GM23338 (cell line): ENCODE measurements at regions not wholly inside any gene's neighbourhood (a gene's known extent, or its start where the extent isn't known, plus 50 kb on each side); places are given as distances from the start of the nearest gene placed in this dataset.

Experiments
- EZH2 ChIP-seq: fragments of 200-600 bp; sonication (generic); IDR thresholded peaks from one replicate; pipeline ENCODE4 v1.8.0; 2017; ENCODE audit warnings: antibody characterized with exemption, mild to moderate bottlenecking, low read depth; ENCODE audit not compliant: unreplicated experiment
- EZH2phosphoT487 ChIP-seq: fragments of 200-600 bp; sonication (generic); IDR thresholded peaks from one replicate; pipeline ENCODE4 v1.8.1; 2018; ENCODE audit warnings: antibody characterized with exemption; ENCODE audit not compliant: unreplicated experiment
- POLR2AphosphoS5 ChIP-seq: IDR thresholded peaks from 2 replicates; pipeline ENCODE4 v1.6.1; 2016; ENCODE audit warnings: antibody characterized with exemption, low read depth
- STAT1 ChIP-seq: IDR thresholded peaks from one replicate; pipeline ENCODE4 v1.6.1; 2016; ENCODE audit warnings: antibody characterized with exemption; ENCODE audit not compliant: unreplicated experiment
- TF ChIP-seq, protein P1 (sequence below), 2 experiments: fragments of 200-600 bp in 1 of 2; sonication (generic) in 1 of 2; conservative IDR thresholded peaks; 2 replicates each; pipeline versions ENCODE4 v1.5.1 to v1.6.1; 2016 to 2017; ENCODE audit warnings: antibody characterized with exemption in 2 of 2, low read depth in 2 of 2, mild to moderate bottlenecking in 2 of 2, moderate library complexity in 1 of 2
- TF ChIP-seq, protein P2 (sequence below): IDR thresholded peaks from one replicate; pipeline ENCODE4 v1.6.1; 2018; ENCODE audit warnings: antibody characterized with exemption; ENCODE audit not compliant: unreplicated experiment

DNA sequence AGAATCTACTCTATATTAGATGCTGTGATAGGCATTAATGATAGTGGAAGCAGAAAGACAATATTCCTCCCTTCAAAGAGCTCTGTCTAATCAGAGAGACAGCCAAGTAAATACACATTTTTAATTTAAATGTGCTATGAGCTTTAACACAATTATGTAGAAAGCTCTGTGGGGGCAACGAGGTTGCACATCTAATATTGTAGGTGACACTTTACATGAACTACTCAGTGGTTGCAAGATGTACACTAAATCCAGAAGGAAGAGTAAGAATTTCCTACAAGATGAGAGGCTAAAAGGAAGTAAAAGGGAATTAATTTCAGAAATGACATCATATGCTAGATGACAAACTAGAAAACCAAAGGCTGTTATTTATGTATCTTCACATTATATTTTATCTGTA lies 120.9 kb downstream of the SPCS3 start:
- TF ChIP-seq, protein P1, sequence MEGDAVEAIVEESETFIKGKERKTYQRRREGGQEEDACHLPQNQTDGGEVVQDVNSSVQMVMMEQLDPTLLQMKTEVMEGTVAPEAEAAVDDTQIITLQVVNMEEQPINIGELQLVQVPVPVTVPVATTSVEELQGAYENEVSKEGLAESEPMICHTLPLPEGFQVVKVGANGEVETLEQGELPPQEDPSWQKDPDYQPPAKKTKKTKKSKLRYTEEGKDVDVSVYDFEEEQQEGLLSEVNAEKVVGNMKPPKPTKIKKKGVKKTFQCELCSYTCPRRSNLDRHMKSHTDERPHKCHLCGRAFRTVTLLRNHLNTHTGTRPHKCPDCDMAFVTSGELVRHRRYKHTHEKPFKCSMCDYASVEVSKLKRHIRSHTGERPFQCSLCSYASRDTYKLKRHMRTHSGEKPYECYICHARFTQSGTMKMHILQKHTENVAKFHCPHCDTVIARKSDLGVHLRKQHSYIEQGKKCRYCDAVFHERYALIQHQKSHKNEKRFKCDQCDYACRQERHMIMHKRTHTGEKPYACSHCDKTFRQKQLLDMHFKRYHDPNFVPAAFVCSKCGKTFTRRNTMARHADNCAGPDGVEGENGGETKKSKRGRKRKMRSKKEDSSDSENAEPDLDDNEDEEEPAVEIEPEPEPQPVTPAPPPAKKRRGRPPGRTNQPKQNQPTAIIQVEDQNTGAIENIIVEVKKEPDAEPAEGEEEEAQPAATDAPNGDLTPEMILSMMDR (conservative IDR thresholded peaks at IDR 0.05; ENCODE audit: low read depth in 2 of 2): no peak
- TF ChIP-seq EZH2phosphoT487 (no peak), EZH2 (no peak), STAT1 (no peak), POLR2AphosphoS5 (no peak)
- TF ChIP-seq, protein P2, sequence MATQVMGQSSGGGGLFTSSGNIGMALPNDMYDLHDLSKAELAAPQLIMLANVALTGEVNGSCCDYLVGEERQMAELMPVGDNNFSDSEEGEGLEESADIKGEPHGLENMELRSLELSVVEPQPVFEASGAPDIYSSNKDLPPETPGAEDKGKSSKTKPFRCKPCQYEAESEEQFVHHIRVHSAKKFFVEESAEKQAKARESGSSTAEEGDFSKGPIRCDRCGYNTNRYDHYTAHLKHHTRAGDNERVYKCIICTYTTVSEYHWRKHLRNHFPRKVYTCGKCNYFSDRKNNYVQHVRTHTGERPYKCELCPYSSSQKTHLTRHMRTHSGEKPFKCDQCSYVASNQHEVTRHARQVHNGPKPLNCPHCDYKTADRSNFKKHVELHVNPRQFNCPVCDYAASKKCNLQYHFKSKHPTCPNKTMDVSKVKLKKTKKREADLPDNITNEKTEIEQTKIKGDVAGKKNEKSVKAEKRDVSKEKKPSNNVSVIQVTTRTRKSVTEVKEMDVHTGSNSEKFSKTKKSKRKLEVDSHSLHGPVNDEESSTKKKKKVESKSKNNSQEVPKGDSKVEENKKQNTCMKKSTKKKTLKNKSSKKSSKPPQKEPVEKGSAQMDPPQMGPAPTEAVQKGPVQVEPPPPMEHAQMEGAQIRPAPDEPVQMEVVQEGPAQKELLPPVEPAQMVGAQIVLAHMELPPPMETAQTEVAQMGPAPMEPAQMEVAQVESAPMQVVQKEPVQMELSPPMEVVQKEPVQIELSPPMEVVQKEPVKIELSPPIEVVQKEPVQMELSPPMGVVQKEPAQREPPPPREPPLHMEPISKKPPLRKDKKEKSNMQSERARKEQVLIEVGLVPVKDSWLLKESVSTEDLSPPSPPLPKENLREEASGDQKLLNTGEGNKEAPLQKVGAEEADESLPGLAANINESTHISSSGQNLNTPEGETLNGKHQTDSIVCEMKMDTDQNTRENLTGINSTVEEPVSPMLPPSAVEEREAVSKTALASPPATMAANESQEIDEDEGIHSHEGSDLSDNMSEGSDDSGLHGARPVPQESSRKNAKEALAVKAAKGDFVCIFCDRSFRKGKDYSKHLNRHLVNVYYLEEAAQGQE: no peak
